PC-3 (cell line): ENCODE measurements at regions not wholly inside any gene's neighbourhood (a gene's known extent, or its start where the extent isn't known, plus 50 kb on each side); places are given as distances from the start of the nearest gene placed in this dataset.

ENCODE experiments used
- CTCF ChIP-seq: fragments of 300-600 bp; sonication (generic); conservative IDR thresholded peaks from 2 replicates; pipeline ENCODE4 v1.5.1; 2017; ENCODE audit warnings: antibody characterized with exemption, low read depth, mild to moderate bottlenecking, low read length
- EZH2 ChIP-seq: fragments of 300-600 bp; sonication (generic); IDR thresholded peaks from one replicate; pipeline ENCODE4 v1.6.1; 2017; ENCODE audit warnings: antibody characterized with exemption, mild to moderate bottlenecking, low read length; ENCODE audit not compliant: unreplicated experiment

DNA sequence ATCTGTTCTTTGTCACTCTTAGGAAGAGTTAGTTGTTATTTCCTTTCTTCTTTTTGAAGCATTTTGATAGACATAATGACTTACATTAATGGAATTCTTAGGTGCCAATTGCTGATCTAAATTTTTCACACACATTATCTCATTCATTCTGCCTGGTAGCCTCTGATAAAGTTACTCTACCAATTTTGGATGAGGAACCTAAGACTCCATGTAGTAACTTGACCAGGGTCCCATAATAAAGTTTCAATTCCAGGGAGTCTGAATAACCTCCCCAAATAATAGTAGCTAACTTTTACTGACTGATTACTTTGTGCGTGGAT lies 73.2 kb upstream of the CITED2 start:
- no peak for TF ChIP-seq CTCF
- no peak for TF ChIP-seq EZH2
